HG03045 (cell line): ENCODE measurements at regions not wholly inside any gene's neighbourhood (a gene's known extent, or its start where the extent isn't known, plus 50 kb on each side); places are given as distances from the start of the nearest gene placed in this dataset.
"Not testable (repeated sequence)": the region's sequence is repeated elsewhere in the genome, so short reads cannot be mapped to it uniquely, and the experiment has no call there.

Source experiments
- ATAC-seq: cut with Tn5 transposase; IDR thresholded peaks from one replicate; pipeline ENCODE4 v1.9.1; 2021; ENCODE audit warnings: mild to moderate bottlenecking, moderate library complexity; ENCODE audit not compliant: unreplicated experiment

GRCh38 chr2:47295981-47296635 lies 73.0 kb upstream of the EPCAM start:
- ATAC-seq, result no peak

GRCh38 chr2:47295131-47295980 lies 73.8 kb upstream of the EPCAM start:
- ATAC-seq, result no peak

GRCh38 chr2:47293976-47294375 lies 75.1 kb upstream of the EPCAM start:
- ATAC-seq, result no peak

DNA sequence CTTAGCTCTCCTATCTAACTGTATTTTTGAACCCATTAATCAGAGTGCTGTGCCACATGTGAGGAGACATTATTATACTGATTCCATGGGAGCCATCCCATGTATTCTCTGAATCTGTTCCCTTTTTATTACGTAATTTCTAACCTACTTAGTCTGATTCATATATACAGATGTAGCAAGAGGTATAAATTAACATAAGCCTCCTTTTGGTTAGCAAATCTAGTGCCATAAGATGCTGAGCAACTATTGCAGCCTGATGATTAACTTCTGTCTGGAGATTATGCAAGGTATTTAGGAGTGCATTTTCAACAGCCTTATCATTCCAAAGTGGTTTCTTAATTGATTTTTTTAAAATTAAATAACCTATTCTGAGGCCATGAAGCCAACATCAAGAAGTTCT lies 80.2 kb upstream of the EPCAM start:
- ATAC-seq, result no peak

DNA sequence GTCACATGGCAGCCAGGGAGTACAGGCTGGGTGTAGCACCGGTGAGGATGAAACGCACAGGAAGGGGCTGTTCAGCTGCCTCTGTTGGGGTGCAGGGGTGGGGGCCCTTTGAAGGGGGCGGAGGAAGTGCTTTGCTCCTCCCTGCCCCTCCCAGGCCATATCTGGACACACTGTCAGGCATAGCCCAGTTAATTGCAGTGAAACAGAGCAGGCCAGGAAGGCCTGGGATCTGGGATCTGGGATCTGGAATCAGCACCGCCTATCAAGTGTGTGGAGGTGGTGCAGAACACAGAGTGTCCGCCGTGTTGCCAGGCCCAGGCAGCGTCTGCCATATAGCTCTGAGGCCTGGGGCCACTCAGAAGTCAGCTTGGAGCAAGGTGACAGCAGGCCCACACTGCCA lies 85.5 kb upstream of the EPCAM start:
- no peak for ATAC-seq

DNA sequence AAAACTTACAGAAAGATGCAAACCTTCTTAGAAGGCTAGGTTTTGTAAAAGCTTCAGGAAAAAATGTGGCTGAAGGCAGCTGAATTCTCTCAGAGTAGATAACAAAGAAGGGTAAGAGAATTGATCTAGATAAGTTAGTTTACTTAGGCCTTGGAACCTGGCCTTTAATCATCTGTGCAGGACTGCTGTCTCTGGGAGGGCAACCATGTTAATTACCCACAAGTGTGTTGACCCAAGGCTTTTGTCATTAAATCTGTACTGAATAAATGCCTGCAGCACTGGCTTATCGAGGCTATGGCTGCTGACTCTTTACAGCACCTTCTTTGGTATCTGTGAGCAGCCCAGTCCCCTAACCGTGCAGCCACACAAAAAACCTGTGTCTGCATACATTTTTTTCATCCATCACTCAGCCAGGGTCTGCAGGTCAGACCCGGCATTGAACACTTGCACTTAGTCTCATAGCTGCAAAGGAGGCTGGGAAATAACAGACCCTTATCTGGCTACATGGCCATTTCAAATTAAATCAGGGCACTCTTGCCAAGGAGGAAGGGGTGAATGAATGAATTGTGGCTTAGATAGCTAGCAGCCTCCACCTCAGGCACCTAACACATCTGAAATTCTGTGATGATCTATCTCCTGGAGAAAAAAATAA lies 86.4 kb upstream of the EPCAM start:
- no peak for ATAC-seq

DNA sequence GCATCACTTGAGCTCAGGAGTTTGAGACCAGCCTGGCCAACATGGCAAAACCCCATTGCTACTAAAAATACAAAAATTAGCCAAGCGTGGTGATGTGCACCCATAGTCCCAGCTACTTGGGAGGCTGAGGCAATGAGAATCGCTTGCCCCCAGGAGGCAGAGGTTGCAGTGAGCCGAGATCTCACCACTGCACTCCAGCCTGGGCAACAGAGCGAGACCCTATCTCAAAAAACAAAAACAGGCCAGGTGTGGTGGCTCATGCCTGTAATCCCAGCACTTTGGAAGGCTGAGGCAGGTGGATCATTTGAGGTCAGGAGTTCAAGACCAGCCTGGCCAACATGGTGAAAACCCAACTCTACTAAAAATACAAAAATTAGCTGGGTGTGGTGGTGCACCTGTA lies 89.6 kb upstream of the EPCAM start:
- ATAC-seq, result not testable (repeated sequence)

GRCh38 chr2:47277987-47278386 lies 91.1 kb upstream of the EPCAM start:
- ATAC-seq, result no peak

DNA sequence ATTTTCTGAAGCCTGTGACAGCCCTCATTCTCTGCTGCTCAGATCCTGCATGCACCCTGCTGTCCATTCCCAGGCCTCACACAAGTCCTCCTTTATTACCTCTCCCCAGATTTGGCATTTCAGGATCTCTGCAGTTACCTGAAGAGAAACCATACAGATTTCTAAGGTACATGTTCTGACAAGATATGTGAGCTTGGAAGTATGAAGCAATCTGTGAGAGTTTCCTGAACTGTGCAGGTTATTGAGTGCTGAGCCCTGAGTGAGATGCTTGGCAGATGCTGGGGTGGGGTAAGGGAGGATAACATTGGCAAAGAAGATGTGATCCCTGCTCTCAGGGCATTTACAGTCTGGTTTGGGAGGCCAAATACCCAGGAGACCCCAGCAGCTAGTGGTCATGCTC lies 91.9 kb upstream of the EPCAM start:
- no peak for ATAC-seq

DNA sequence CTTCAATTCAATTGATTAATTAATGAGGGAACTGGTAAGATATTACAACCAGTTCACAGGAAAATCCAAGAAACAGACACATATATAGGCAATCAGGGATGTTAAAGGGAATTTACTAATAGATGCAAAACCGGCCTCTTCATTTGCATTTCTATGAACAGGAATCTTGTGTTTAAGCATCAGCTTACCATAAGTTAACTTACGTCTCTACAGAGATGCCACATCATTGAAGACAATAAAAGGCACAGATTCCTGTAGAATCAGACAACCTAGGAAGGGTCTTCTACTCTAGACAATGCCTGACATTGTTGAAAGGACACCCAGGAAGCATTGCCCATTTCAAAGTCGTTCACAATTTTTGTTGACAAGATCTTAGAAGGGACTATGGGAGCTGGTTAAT lies 93.0 kb upstream of the EPCAM start:
- no peak for ATAC-seq

DNA sequence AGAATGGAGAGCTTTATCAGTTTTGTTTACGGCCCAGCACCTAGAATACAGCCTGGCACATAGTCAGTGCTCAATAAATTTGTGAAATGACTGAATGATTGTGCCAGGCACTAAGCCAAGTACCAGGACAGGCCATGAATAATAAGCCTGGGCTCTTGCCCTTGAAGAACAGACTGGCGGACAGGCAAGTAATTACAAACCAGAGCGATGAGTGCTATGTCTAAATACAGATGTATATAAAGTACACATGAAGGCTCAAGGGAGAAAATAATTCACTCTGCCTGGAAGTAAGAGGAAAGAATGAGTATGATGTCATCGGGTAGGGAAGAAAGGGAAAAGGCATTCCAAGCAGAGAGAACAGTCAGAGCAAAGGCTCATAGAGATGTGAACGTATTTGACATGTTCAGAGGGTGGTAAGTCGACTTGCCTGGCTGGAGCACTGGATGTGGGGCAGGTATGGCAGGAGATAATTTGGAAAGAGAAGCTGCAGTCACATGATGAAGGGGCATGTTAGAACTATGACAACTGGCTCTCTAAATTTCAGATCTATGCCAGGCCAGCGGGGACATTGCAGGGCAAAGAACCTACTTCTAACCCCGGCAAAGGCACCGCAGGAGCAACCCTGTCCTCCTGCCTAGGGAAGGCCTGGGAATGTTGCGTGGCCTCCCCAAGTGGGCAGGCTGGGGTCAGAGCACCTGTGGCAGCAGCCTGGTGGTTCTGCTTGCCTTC lies 94.9 kb upstream of the EPCAM start:
- ATAC-seq, result no peak

DNA sequence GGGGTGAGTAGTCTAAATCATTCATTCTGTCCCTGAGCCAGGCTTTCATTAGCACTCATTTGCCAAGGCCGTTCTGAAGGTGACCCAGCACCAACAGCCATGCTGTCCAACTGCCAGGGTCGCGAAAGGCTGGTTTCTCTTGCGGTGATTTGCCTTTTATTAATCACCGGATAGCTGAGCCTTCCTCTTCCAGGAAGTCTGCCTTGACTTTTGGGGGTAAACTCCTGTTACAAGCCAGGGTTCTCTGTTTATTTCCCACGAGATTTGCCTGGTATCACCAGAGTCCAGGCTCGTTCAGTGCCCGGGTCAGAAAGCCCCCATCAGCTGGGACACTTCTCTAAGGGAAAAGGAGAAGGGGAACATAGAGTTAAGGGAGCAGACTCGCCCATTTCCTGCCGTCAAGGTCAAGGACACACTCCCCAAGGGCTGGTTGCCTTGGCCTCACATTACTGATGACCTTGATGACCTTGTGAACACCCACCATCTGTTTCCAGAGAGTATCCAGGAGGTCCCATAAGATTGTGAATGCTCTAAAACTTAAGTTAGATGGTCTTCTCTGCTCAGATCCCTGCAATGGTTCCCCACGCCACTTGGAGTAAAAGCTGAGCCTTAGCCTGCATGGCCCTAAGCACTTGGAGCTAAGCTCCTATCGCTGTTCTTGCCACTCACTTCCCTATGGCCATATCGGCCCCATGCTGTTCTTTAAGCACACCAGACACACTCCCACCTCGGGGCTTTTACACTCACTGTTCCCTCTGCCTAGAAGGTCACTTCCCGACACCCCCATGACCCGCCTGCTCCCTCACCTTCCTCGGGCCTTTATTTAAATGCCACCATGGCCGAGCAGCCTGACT lies 96.0 kb upstream of the EPCAM start:
- ATAC-seq, result no peak

DNA sequence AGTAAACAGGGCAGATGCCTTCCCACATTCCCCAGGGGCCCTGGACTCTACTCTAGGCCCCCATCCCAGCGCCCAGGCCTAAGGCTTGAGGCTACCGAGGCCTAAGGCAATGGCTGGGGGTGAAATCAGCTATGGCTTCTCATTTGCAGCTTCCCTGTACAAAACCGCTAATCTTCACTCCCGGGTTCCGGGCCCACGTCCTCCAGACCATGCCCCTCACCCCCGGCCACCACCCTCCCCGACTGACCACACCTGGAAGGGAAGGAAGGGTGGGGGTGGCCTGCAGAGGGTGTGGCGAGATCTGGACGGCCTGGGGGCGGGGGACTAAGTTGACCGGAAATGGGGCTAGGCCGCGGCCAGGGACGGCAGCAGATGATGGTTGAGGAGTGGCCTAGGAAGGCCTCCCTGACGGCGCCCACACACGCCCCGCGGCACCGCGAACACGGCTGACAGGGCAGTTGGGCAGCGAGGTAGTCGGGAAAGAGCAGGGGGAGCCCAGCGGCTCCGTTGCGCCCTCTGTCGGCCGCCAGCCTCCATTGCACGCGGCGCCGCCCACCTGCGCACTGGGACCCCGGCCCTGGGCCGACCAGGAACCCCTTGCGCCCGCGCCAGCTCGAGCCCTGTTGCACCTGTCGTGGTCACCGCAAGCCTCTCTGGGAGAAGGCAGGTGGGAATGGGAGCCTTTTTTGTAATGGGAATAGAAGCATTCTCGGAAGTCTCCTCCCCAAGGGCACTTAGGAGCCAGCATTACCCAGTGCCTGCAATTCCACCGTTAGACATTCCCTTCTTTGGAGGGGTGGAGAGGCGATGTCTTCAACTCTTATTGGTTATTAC lies 95.9 kb upstream of the CALM2 start:
- peak; percentile 78 for ATAC-seq

GRCh38 chr2:47271054-47272000 lies 95.0 kb upstream of the CALM2 start:
- no peak for ATAC-seq

DNA sequence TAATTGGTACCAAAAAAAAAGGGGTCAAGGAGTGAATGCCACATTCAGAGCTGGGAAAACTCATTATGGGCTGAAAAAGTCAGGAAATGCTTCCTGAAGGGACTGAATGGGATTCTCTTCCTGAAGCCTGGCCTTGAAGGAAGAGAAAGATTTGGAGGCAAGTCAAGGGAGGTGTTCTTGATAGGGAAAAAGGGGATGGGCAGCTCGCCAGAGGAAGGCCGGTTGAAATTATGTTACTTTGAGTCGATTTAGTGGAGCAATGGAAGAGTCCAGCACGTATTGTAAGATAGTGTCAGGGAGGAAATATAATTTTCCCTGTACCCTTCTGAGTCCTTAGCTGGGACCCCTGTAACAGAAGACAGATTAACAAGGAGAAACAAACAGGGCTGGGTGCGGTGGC lies 94.1 kb upstream of the CALM2 start:
- no peak for ATAC-seq

DNA sequence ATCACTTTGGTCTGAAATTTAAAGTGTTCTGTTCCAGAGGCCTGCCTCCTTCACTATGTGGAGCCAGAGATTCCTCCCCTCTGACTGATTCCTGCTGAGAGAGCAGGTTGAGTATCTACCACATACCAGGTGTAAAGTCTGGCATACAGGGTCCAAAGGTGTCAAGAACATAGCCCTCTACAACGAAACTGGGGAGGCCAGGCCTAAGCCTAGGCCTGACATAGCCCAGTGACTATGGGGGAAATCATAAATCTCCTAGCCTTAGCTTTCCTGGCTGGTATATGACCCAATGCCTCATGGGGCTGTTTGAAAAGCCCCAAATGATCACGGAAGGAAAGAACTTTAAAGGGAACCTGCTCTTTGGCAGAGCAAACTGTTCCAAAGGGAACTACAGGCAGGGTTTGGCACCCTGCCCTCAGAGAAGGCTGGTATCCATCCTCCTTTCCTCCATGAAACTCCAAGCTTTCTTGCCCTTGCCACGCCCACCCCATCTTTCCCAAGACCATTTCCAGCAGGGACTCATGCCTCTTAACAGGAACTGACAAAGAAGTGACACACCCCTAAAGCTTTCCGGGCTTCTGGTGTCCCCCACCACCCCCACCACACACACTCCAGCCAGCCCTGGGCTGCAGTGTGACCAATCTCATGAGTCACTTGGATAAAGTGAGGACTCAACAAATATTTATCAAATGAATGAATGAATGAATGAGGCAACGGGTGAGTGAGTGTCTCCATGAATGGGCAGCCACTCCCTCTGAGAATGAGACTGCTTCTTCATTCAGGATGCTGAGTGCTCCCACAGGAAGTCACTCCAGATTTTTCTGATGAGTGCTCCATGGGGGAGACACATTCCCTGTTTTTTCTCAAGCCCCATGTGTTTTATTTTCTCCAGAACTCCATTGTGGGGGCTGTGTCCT lies 93.3 kb upstream of the CALM2 start:
- ATAC-seq, result no peak

GRCh38 chr2:47267711-47268086 lies 91.4 kb upstream of the CALM2 start:
- no peak for ATAC-seq
